ENCODE measurements at regions not wholly inside any gene's neighbourhood (a gene's known extent, or its start where the extent isn't known, plus 50 kb on each side); places are given as distances from the start of the nearest gene placed in this dataset.

DNA sequence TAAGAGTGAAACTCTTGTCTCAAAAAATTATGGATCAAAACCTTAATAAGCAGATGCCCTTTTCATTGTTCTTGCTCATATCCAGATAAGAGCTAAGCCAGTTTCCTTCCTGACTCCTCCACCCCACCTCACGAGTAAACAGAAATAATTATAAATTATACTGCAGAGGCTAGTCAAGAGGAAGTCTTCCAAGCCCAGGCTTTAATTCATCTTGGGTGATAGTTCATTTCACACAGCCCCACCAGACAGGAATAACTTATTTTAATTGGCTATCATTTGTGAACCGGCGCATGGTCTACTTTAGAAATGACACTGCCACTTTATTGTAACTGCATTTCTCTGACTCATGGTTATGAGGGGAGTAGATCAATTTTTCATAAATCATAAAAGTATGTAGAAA lies 102.0 kb downstream of the BTBD3 start:
- Histone ChIP-seq H3K4me1 (peaks cover 27 to 36% (median 31%) of the 10 kb centered on the region in 10 experiments), H3K9me3 (replicated peaks in 1 of 11) (no peaks in the 10 kb centered on the region), H3K4me3 (no peak overlapping the region), H3K27ac (no peak overlapping the region), H4K20me1 (no peaks in the 10 kb centered on the region), H3K36me3 (no peaks in the 10 kb centered on the region), H3K4me2 (0 out of 22 replicates have a peak overlapping the region, but pooled peaks of 1 of the 11 experiments have one; percentile 35), H3K27me3 (no peaks in the 10 kb centered on the region), H3K9ac (no peak overlapping the region)
- no peak for TF ChIP-seq Cebpa-rat (IDR thresholded peaks at IDR 0.05)

DNA sequence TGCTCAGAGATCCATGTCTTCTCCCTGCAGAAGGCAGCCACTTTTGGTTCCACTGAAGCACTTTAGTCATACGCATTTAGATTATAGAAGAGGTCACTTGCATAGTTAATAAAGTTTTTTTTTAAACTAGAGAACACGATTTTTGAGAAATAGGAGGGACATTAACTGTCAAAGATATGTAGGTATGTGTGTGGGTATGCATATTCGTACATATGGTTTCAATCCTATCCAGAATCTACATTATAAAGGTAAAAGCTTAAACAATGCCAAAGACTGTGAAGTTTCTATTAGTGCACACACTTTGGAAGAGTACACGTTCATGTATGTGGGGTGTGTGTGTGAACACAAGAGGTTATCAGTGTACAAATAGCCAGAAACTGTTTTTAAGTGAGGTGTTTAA lies 103.2 kb downstream of the BTBD3 start:
- no peaks in the 10 kb centered on the region for H3K27me3 ChIP-seq

DNA sequence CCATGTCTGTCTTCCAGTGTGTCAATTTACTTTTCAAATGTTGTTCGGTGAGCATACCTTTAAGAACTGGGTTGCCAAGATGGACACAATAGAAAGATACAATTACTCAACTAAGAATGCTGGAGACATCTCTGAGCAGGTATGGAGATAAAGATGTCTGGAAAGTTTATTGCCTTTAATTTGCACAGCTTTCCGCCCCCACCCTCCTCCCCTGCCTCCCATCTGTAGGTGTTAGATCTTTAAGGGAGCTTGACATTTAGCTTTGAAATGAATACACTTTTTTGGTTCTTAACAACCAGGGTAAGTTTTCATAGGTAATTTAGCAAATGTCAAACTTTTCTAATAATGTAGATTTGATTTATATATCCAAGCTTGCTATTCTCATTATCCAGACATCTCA lies 104.4 kb downstream of the BTBD3 start:
- TF ChIP-seq Cebpa-rat (IDR thresholded peaks at IDR 0.05) = no peak
- no peak overlapping the region for H3K4me3 ChIP-seq
- H3K9ac ChIP-seq = no peak overlapping the region
- peaks cover 19 to 36% (median 31%) of the 10 kb centered on the region in 10 experiments for H3K4me1 ChIP-seq
- H3K27me3 ChIP-seq = no peaks in the 10 kb centered on the region
- peaks cover 0 to 5% (median 0%) of the 10 kb centered on the region in 11 experiments; a peak in 1 of 22 replicates for H3K9me3 ChIP-seq (replicated peaks in 1 of 11)
- no peaks in the 10 kb centered on the region for H4K20me1 ChIP-seq
- H3K27ac ChIP-seq = no peak overlapping the region; a peak in 1 of 22 replicates
- H3K36me3 ChIP-seq = no peaks in the 10 kb centered on the region
- peak overlapping the region in 4 of 11 experiments; percentile 3 to 35 (median 7); a peak in 5 of 22 replicates for H3K4me2 ChIP-seq

More for the DNA sequence above, 103.2 kb downstream of the BTBD3 start:
- peak overlapping the region in 9 of 11 experiments; percentile 1 to 52 (median 43); a peak in 16 of 22 replicates for H3K4me2 ChIP-seq
- no peak for TF ChIP-seq Cebpa-rat (IDR thresholded peaks at IDR 0.05)
- peaks cover 0 to under 1% (median 0%) of the 10 kb centered on the region in 11 experiments; a peak in 1 of 22 replicates for H3K9me3 ChIP-seq (replicated peaks in 1 of 11)
- no peak overlapping the region for H3K27ac ChIP-seq
- no peak overlapping the region for H3K4me3 ChIP-seq
- no peak overlapping the region for H3K9ac ChIP-seq
- H3K4me1 ChIP-seq = peaks cover 27 to 36% (median 31%) of the 10 kb centered on the region in 10 experiments
- no peaks in the 10 kb centered on the region for H3K36me3 ChIP-seq
- no peaks in the 10 kb centered on the region for H4K20me1 ChIP-seq

DNA sequence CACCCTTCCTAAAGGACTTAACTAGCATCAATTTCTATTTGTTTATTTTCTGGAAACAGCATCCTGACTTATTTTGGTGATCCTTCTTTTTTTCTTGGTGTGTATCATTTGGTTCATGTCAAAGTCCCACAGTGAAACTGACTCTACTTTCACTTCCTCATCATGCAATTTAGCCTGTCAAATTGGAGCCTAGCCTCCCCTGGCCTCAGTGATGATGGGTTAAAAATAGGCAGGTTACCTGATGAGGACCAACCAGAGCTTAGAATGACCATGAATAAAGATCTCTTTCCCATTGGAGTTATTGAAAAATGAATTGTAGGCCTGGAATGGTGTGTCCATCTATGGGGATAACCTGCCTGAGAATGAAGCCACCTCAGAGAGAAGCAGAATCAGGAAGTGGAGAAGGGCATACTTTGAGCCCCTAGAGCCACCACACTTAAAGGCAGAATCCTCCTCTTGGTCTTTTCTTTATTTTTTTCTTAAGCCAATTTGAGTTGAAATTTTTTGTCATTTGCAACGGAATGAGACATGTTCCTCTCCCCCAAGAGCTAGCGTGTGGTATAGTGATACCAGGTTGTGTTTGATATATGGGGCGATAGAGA lies 105.6 kb downstream of the BTBD3 start:
- no peak overlapping the region for H3K4me3 ChIP-seq
- peak overlapping the region in 4 of 11 experiments; percentile 4 to 39 (median 22); a peak in 3 of 22 replicates for H3K27ac ChIP-seq
- no peaks in the 10 kb centered on the region for H4K20me1 ChIP-seq
- H3K9me3 ChIP-seq (replicated peaks in 1 of 11) = peaks cover 0 to 5% (median 0%) of the 10 kb centered on the region in 11 experiments; a peak in 1 of 22 replicates
- peaks cover 19 to 36% (median 31%) of the 10 kb centered on the region in 10 experiments for H3K4me1 ChIP-seq
- peak overlapping the region in 10 of 11 experiments; percentile 9 to 58 (median 44); a peak in 17 of 22 replicates for H3K4me2 ChIP-seq
- no peak overlapping the region for H3K9ac ChIP-seq
- H3K36me3 ChIP-seq = no peaks in the 10 kb centered on the region
- TF ChIP-seq Cebpa-rat (IDR thresholded peaks at IDR 0.05) = no peak
- H3K27me3 ChIP-seq = no peaks in the 10 kb centered on the region

DNA sequence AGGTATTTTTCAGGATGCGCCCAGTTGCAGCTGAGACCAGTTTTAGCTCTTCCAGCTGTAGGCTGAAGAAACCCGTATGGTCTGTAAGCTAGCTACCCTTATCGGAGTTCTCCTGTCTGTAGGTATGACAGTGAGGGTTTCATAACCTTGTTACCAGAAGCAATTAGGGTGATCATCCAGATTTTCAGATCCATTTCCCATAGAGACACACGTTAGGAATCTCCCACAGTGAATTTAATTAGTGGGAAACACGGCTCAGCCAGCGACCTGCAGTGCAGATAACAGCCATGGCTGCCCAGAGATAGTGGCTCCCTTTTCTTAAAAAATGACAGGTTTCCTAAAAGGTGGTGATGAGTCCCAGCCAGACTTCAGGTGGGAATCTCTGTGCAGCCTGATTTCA lies 111.1 kb downstream of the BTBD3 start:
- no peak for TF ChIP-seq Cebpa-rat (IDR thresholded peaks at IDR 0.05)
- Histone ChIP-seq H4K20me1 (no peaks in the 10 kb centered on the region), H3K27ac (no peak overlapping the region), H3K27me3 (no peaks in the 10 kb centered on the region), H3K4me1 (peaks cover under 1 to 2% (median 1%) of the 10 kb centered on the region in 10 experiments; a peak in 19 of 20 replicates), H3K4me2 (no peak overlapping the region), H3K9ac (no peak overlapping the region), H3K9me3 (replicated peaks in 1 of 11) (peaks cover 0 to 5% (median 0%) of the 10 kb centered on the region in 11 experiments; a peak in 1 of 22 replicates), H3K36me3 (no peaks in the 10 kb centered on the region), H3K4me3 (no peak overlapping the region)

DNA sequence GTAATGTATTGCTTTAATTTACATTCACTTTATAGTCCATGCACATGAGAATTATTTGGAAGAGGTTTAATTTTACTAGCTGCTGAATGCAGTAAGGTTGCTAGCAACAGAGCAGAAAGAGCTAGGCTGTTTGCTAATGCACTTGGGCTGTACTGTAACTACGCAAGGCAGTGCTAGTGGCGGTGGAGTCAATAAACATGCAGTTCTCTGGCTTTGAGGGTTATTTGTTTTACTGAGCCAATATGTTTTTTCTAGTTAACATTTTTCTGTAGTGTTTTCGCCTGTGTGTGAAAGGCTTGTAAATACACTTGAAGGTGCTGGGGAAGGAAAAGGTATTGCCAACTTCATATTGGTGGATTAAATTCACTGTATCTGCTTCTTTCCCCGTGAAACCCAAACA lies 112.8 kb downstream of the BTBD3 start:
- Histone ChIP-seq H3K4me2 (no peak overlapping the region), H3K9me3 (replicated peaks in 1 of 11) (peaks cover 0 to 5% (median 0%) of the 10 kb centered on the region in 11 experiments; a peak in 1 of 22 replicates), H3K27me3 (no peaks in the 10 kb centered on the region), H4K20me1 (no peaks in the 10 kb centered on the region), H3K9ac (no peak overlapping the region), H3K27ac (no peak overlapping the region), H3K4me3 (no peak overlapping the region), H3K4me1 (no peaks in the 10 kb centered on the region), H3K36me3 (no peaks in the 10 kb centered on the region)
- TF ChIP-seq Cebpa-rat (IDR thresholded peaks at IDR 0.05) = no peak

DNA sequence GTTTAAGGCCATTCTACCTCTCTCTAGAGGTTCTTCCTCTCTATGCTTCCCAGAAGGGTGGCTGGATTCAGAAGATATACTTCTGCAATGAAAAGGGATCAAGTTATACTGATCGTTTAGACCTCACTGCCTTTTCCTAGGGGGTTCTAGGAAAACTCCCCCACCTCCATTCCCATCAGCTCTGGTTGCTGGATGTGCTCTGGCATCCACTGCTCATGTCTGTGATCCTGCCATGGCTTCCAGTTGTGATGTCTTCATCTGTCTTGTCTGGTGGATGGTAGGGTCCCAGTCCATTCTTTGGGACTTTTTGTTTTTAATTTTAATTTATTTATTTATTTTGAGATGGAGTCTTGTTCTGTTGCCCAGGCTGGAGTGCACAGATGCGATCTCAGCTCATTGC lies 118.4 kb downstream of the BTBD3 start:
- Histone ChIP-seq H3K4me3 (no peak overlapping the region), H4K20me1 (no peaks in the 10 kb centered on the region), H3K4me1 (peaks cover 0 to 16% (median 9%) of the 10 kb centered on the region in 10 experiments; a peak in 11 of 20 replicates), H3K27ac (no peak overlapping the region), H3K36me3 (no peaks in the 10 kb centered on the region), H3K9ac (no peak overlapping the region), H3K27me3 (no peaks in the 10 kb centered on the region), H3K4me2 (no peak overlapping the region), H3K9me3 (replicated peaks in 1 of 11) (no peaks in the 10 kb centered on the region)
- TF ChIP-seq Cebpa-rat (IDR thresholded peaks at IDR 0.05) = no peak

DNA sequence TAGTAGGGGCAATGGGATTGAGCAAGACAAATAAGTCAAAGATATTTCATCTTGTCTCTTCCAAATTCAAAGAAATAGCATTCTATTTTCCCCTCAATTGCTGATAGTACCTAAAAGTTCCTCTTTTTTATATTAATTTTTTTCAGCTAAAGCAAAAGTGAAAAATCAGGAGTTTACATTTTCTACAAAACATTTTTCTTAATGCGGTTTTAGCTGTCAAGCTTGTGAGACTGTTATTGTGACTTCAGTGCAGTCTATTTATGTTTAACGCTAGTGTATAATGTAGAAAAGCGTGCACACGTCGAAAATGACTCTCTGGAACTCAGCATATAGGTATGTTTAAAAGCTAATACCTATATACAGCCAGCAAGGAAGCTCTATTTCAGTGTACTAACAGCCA lies 119.8 kb downstream of the BTBD3 start:
- no peaks in the 10 kb centered on the region for H3K27me3 ChIP-seq
- H3K36me3 ChIP-seq = no peaks in the 10 kb centered on the region
- no peak overlapping the region for H3K27ac ChIP-seq
- peaks cover 0 to 4% (median 0%) of the 10 kb centered on the region in 11 experiments; a peak in 4 of 22 replicates for H3K9me3 ChIP-seq (replicated peaks in 1 of 11)
- no peak for TF ChIP-seq Cebpa-rat (IDR thresholded peaks at IDR 0.05)
- H4K20me1 ChIP-seq = no peaks in the 10 kb centered on the region
- no peak overlapping the region for H3K9ac ChIP-seq
- peaks cover 0 to 16% (median 9%) of the 10 kb centered on the region in 10 experiments; a peak in 11 of 20 replicates for H3K4me1 ChIP-seq
- H3K4me2 ChIP-seq = peak overlapping the region in 7 of 11 experiments; percentile 3 to 55 (median 15); a peak in 9 of 22 replicates
- no peak overlapping the region for H3K4me3 ChIP-seq

DNA sequence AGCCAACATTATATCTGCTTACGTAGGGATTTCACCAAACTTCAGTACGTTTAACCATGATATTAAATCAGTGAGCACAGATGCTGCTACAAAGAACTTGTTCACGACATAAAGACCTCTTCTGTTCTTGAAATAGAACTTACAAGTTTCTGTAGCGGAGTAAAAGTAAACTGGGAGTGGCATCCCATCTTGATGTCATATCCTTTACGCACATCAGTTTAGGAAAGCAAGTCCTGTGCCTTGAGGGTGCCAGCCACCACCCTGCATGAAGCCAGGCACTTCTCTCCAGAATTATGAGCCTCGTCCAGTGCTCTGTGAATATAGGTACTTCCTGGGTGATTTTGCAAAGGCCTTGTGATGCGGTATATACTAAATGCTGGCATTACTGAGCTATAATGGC lies 122.6 kb downstream of the BTBD3 start:
- H3K27me3 ChIP-seq = no peaks in the 10 kb centered on the region
- no peak overlapping the region for H3K9ac ChIP-seq
- peaks cover 0 to 9% (median 0%) of the 10 kb centered on the region in 11 experiments; a peak in 4 of 22 replicates for H3K9me3 ChIP-seq (replicated peaks in 1 of 11)
- H3K4me1 ChIP-seq = peaks cover 6 to 16% (median 11%) of the 10 kb centered on the region in 10 experiments; a peak in 16 of 20 replicates
- H4K20me1 ChIP-seq = no peaks in the 10 kb centered on the region
- H3K36me3 ChIP-seq = no peaks in the 10 kb centered on the region
- no peak for TF ChIP-seq Cebpa-rat (IDR thresholded peaks at IDR 0.05)
- no peak overlapping the region for H3K4me3 ChIP-seq
- H3K27ac ChIP-seq = no peak overlapping the region
- H3K4me2 ChIP-seq = no peak overlapping the region

Measured in BLaER1 treated with 17β-estradiol and CSF1 and Interleukin-3, amounts not matched to agents 10 nM and 100 nM (cell line).